ENCODE measurements at regions not wholly inside any gene's neighbourhood (a gene's known extent, or its start where the extent isn't known, plus 50 kb on each side); places are given as distances from the start of the nearest gene placed in this dataset.
A peak's percentile ranks its signal among the peaks of the same experiment; 100 is the strongest.

- no peak for DNase-seq
- Histone ChIP-seq H3K4me3 (no peak overlapping the region), H3K9me3 (peaks cover 0 to 89% (median 0%) of the 10 kb centered on the region in 8 donors), H3K4me1 (no peaks in the 10 kb centered on the region), H3K27ac (no peak overlapping the region), H3K36me3 (no peaks in the 10 kb centered on the region), H3K27me3 (replicated peaks in 1 of 7) (no peaks in the 10 kb centered on the region)
- 84 to 91% (median 85%) methylated on average over 38 to 39 of the region's 39 CpGs for WGBS, 5 donors
- intact Hi-C loops (cut with DNase I; ENCODE audit: low total_unique reads), result no loop called here
- TF ChIP-seq CTCF (IDR thresholded peaks at IDR 0.05 in 8 of 11, conservative IDR thresholded peaks at IDR 0.05 in 3 of 11) (no peak), POLR2AphosphoS5 (IDR thresholded peaks at IDR 0.05) (no peak), POLR2A (IDR thresholded peaks at IDR 0.05) (no peak)
These were observed 162.2 kb upstream of the ALG10B start for GRCh38 chr12:38154096-38155019.

- Histone ChIP-seq H3K4me3 (no peak overlapping the region), H3K27me3 (replicated peaks in 1 of 7) (no peaks in the 10 kb centered on the region), H3K9me3 (peaks cover 0 to 89% (median 0%) of the 10 kb centered on the region in 8 donors), H3K36me3 (no peaks in the 10 kb centered on the region), H3K27ac (no peak overlapping the region), H3K4me1 (no peaks in the 10 kb centered on the region)
- TF ChIP-seq POLR2A (IDR thresholded peaks at IDR 0.05) (no peak), CTCF (IDR thresholded peaks at IDR 0.05 in 8 of 11, conservative IDR thresholded peaks at IDR 0.05 in 3 of 11) (no peak), POLR2AphosphoS5 (IDR thresholded peaks at IDR 0.05) (no peak)
- no peak for DNase-seq
- intact Hi-C loops (cut with DNase I; ENCODE audit: low total_unique reads), result no loop called here
- 87 to 94% (median 88%) methylated on average over 16 of the region's 16 CpGs for WGBS, 5 donors
These were observed 161.6 kb upstream of the ALG10B start for GRCh38 chr12:38155020-38155395.

- Histone ChIP-seq H3K4me3 (no peak overlapping the region), H3K9me3 (peaks cover 0 to 89% (median 0%) of the 10 kb centered on the region in 8 donors), H3K36me3 (no peaks in the 10 kb centered on the region), H3K27me3 (replicated peaks in 1 of 7) (no peaks in the 10 kb centered on the region), H3K4me1 (no peaks in the 10 kb centered on the region), H3K27ac (no peak overlapping the region)
- DNase-seq, result peak; percentile 57
- 84 to 88% (median 87%) methylated on average over 51 to 52 of the region's 52 CpGs for WGBS, 5 donors
- intact Hi-C loops (cut with DNase I; ENCODE audit: low total_unique reads), result no loop called here
- TF ChIP-seq CTCF (IDR thresholded peaks at IDR 0.05 in 8 of 11, conservative IDR thresholded peaks at IDR 0.05 in 3 of 11) (no peak), POLR2AphosphoS5 (IDR thresholded peaks at IDR 0.05) (no peak), POLR2A (IDR thresholded peaks at IDR 0.05) (no peak)
These were observed 160.8 kb upstream of the ALG10B start for GRCh38 chr12:38155526-38156496.

Measured in spleen (tissue), 11 donors.